ENCODE measurements at regions not wholly inside any gene's neighbourhood (a gene's known extent, or its start where the extent isn't known, plus 50 kb on each side); places are given as distances from the start of the nearest gene placed in this dataset.

DNA sequence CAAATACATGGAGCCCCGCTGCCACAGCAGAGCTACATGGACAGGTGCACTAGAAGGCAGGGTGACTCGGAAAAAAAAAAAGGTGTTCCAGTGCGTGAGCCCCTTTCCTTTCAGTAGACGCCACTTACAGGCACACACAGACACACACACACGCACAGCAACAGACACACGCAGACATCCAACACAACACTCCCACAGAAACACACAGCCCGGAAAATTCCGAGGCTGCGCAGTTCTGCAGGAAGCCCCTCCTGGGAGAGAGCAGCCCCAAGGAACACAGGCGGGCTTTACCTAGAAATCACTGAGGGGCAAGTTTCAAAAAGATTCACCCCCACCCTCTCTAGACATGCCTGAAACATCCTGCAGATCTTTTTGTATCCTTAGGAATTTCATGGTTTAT, 136.0 kb upstream of the WSB1 start:
- no peak for TF ChIP-seq CTCF (IDR thresholded peaks at IDR 0.05)
- TF ChIP-seq POLR2A (IDR thresholded peaks at IDR 0.05), result no peak
